ENCODE measurements at regions not wholly inside any gene's neighbourhood (a gene's known extent, or its start where the extent isn't known, plus 50 kb on each side); places are given as distances from the start of the nearest gene placed in this dataset.

DNA sequence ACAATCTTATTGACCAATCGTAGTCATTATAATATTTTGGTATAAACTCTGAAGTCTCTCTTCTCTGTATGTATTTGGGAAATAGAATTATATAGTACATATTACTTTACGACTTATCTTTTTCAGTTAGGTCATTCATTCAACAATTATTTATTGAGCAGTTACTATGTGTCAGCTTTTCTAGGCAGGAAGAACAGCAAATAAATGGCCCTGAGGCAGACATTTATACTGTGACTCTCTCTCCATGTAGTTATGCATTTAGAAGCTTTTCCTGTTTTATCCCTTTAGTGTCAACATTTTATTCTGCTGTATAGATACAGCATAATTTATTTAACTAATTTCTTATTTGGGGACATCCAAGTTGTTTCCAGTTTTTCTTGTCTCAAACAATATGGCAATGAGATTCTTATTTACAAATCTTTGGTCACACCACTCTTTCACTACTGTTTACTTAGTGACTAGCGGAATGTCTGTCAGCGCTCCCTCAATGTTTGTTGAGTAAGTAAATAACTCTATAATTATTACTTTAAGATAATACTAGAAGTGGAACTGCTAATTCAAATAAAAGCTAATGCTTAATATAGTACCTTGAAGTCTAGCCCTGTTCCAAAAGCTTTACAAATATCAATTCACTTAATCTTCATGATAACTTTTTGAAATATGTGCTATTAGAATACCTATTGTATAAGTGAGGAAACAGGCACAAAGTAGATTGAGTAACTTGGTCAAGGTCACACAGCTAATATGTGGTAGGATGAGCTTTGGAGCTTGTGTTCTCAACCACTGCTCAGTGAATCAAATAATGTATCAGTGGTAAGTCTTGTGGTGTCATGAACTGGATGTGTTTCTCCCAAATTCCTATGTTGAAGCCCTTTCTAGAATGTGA lies 465.6 kb downstream of the SIPA1L2 start:
- no peak for DNase-seq (ENCODE audit: low spot score)
- ChIA-PET CTCF (interaction anchor here (0.6 kb wide), 1 partner anchor 25 kb away, joined by 7 read pairs; no protein-coding TSS in a partner anchor), POLR2A (no interaction called here)
- no peak overlapping the region for H3K27ac Mint-ChIP-seq
- H3K27me3 Mint-ChIP-seq (ENCODE audit: low read depth), result no peaks in the 10 kb centered on the region; the same call in 1 of the 2 replicates
- no peak for ATAC-seq
- H3K36me3 Mint-ChIP-seq, result peaks cover 64% of the 10 kb centered on the region
- no peak for TF ChIP-seq PRRX2 (CRISPR knock-in tag; IDR thresholded peaks at IDR 0.05)
- TF ChIP-seq NR2C2 (CRISPR knock-in tag; IDR thresholded peaks at IDR 0.05), result no peak
- TF ChIP-seq, protein P1, sequence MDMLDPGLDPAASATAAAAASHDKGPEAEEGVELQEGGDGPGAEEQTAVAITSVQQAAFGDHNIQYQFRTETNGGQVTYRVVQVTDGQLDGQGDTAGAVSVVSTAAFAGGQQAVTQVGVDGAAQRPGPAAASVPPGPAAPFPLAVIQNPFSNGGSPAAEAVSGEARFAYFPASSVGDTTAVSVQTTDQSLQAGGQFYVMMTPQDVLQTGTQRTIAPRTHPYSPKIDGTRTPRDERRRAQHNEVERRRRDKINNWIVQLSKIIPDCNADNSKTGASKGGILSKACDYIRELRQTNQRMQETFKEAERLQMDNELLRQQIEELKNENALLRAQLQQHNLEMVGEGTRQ (CRISPR knock-in tag; IDR thresholded peaks at IDR 0.05), result no peak
- no peak for TF ChIP-seq ZNF121 (CRISPR knock-in tag; IDR thresholded peaks at IDR 0.05)
- TF ChIP-seq GTF2I (CRISPR knock-in tag; conservative IDR thresholded peaks at IDR 0.05), result no peak
- TF ChIP-seq, protein P2, sequence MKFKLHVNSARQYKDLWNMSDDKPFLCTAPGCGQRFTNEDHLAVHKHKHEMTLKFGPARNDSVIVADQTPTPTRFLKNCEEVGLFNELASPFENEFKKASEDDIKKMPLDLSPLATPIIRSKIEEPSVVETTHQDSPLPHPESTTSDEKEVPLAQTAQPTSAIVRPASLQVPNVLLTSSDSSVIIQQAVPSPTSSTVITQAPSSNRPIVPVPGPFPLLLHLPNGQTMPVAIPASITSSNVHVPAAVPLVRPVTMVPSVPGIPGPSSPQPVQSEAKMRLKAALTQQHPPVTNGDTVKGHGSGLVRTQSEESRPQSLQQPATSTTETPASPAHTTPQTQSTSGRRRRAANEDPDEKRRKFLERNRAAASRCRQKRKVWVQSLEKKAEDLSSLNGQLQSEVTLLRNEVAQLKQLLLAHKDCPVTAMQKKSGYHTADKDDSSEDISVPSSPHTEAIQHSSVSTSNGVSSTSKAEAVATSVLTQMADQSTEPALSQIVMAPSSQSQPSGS (CRISPR knock-in tag; IDR thresholded peaks at IDR 0.05; ENCODE audit: borderline replicate concordance, low read depth), result no peak
- TF ChIP-seq JUN (CRISPR knock-in tag; IDR thresholded peaks at IDR 0.05), result no peak
- TF ChIP-seq EMX1 (CRISPR knock-in tag; IDR thresholded peaks at IDR 0.05), result no peak
- H3K4me1 Mint-ChIP-seq, result peaks cover 29% of the 10 kb centered on the region
- H3K9me3 Mint-ChIP-seq, result peaks cover 4% of the 10 kb centered on the region; the same call in 1 of the 2 replicates
- no peak overlapping the region for H3K4me3 Mint-ChIP-seq

DNA sequence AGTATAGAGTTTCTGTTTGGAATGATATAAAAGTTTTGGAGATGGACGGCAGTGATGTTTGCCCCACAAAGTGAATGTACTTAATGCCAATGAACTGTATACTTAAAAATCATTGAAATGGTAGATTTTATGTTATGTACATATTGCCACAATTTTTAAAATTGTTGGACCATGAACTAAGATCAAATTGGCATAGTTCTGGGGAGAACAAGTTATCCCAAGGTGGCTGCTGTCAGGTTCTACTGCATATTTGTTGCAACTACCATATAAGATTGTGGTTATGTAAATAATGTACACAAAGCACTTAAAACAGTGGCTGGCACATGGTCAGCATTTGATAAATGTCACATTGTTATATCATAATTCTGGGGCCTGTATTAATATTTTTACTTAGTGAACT lies 466.4 kb downstream of the SIPA1L2 start:
- DNase-seq (ENCODE audit: low spot score) (no peak), ATAC-seq (no peak)
- TF ChIP-seq GABPB1 (CRISPR knock-in tag; IDR thresholded peaks at IDR 0.05) (no peak), SMAD3 (CRISPR knock-in tag; IDR thresholded peaks at IDR 0.05; ENCODE audit: borderline replicate concordance) (no peak)
- no peak overlapping the region for H3K4me3 Mint-ChIP-seq
- peaks cover 72% of the 10 kb centered on the region for H3K36me3 Mint-ChIP-seq
- ChIA-PET CTCF (no interaction called here), POLR2A (no interaction called here)
- H3K27me3 Mint-ChIP-seq (ENCODE audit: low read depth), result no peaks in the 10 kb centered on the region; the same call in 1 of the 2 replicates
- H3K27ac Mint-ChIP-seq, result no peak overlapping the region
- peaks cover 8% of the 10 kb centered on the region for H3K9me3 Mint-ChIP-seq
- peaks cover 27% of the 10 kb centered on the region for H3K4me1 Mint-ChIP-seq

DNA sequence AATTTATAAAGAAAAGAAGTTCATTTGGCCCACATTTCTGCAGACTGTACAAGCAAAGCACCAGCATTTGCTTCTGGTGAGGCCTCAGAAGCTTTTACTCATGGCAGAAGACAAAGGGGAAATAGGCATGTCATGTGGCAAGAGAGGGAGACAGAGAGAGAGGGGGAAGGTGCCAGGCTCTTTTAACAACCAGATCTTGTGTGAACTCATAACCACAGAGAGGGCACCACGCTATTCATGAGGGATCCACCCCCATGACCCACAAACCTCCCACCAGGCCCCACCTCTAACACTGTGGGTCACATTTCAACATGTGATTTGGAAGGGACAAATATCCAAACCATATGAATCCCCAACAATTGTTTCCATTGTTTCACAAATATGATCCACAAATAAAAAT lies 467.9 kb downstream of the SIPA1L2 start:
- DNase-seq (ENCODE audit: low spot score) (no peak), ATAC-seq (no peak)
- H3K27me3 Mint-ChIP-seq (ENCODE audit: low read depth), result no peaks in the 10 kb centered on the region
- ChIA-PET CTCF (no interaction called here), POLR2A (no interaction called here)
- peaks cover 22% of the 10 kb centered on the region for H3K4me1 Mint-ChIP-seq
- H3K36me3 Mint-ChIP-seq, result peaks cover 83% of the 10 kb centered on the region
- no peak overlapping the region for H3K27ac Mint-ChIP-seq
- no peak overlapping the region for H3K4me3 Mint-ChIP-seq
- H3K9me3 Mint-ChIP-seq, result peaks cover 17% of the 10 kb centered on the region
- TF ChIP-seq NR2C2 (CRISPR knock-in tag; IDR thresholded peaks at IDR 0.05) (no peak), SMAD4 (CRISPR knock-in tag; IDR thresholded peaks at IDR 0.05) (no peak), SP1 (CRISPR knock-in tag; conservative IDR thresholded peaks at IDR 0.05) (no peak), CBFB (CRISPR knock-in tag; IDR thresholded peaks at IDR 0.05; ENCODE audit: low read depth) (no peak), GABPB1 (CRISPR knock-in tag; IDR thresholded peaks at IDR 0.05) (no peak), FOXP1 (CRISPR knock-in tag; IDR thresholded peaks at IDR 0.05; ENCODE audit: borderline replicate concordance) (no peak), ZNF416 (CRISPR knock-in tag; IDR thresholded peaks at IDR 0.05) (no peak), ZNF317 (CRISPR knock-in tag; IDR thresholded peaks at IDR 0.05; ENCODE audit: borderline replicate concordance, low read depth) (no peak), CREM (CRISPR knock-in tag; IDR thresholded peaks at IDR 0.05) (no peak), TEAD4 (CRISPR knock-in tag; IDR thresholded peaks at IDR 0.05) (no peak), FOXK1 (CRISPR knock-in tag; IDR thresholded peaks at IDR 0.05) (no peak)
- TF ChIP-seq, protein P3, sequence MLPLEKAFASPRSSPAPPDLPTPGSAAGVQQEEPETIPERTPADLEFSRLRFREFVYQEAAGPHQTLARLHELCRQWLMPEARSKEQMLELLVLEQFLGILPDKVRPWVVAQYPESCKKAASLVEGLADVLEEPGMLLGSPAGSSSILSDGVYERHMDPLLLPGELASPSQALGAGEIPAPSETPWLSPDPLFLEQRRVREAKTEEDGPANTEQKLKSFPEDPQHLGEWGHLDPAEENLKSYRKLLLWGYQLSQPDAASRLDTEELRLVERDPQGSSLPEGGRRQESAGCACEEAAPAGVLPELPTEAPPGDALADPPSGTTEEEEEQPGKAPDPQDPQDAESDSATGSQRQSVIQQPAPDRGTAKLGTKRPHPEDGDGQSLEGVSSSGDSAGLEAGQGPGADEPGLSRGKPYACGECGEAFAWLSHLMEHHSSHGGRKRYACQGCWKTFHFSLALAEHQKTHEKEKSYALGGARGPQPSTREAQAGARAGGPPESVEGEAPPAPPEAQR (CRISPR knock-in tag; IDR thresholded peaks at IDR 0.05), result no peak
- TF ChIP-seq, protein P4, sequence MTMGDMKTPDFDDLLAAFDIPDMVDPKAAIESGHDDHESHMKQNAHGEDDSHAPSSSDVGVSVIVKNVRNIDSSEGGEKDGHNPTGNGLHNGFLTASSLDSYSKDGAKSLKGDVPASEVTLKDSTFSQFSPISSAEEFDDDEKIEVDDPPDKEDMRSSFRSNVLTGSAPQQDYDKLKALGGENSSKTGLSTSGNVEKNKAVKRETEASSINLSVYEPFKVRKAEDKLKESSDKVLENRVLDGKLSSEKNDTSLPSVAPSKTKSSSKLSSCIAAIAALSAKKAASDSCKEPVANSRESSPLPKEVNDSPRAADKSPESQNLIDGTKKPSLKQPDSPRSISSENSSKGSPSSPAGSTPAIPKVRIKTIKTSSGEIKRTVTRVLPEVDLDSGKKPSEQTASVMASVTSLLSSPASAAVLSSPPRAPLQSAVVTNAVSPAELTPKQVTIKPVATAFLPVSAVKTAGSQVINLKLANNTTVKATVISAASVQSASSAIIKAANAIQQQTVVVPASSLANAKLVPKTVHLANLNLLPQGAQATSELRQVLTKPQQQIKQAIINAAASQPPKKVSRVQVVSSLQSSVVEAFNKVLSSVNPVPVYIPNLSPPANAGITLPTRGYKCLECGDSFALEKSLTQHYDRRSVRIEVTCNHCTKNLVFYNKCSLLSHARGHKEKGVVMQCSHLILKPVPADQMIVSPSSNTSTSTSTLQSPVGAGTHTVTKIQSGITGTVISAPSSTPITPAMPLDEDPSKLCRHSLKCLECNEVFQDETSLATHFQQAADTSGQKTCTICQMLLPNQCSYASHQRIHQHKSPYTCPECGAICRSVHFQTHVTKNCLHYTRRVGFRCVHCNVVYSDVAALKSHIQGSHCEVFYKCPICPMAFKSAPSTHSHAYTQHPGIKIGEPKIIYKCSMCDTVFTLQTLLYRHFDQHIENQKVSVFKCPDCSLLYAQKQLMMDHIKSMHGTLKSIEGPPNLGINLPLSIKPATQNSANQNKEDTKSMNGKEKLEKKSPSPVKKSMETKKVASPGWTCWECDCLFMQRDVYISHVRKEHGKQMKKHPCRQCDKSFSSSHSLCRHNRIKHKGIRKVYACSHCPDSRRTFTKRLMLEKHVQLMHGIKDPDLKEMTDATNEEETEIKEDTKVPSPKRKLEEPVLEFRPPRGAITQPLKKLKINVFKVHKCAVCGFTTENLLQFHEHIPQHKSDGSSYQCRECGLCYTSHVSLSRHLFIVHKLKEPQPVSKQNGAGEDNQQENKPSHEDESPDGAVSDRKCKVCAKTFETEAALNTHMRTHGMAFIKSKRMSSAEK (CRISPR knock-in tag; IDR thresholded peaks at IDR 0.05; ENCODE audit: borderline replicate concordance), result no peak
